SK-N-SH (cell line): ENCODE measurements at regions not wholly inside any gene's neighbourhood (a gene's known extent, or its start where the extent isn't known, plus 50 kb on each side); places are given as distances from the start of the nearest gene placed in this dataset.

Experiments
- CTCF ChIA-PET: fragments of 300-600, 350-600 bp; formaldehyde crosslinking; extraction: SDS; loops from one replicate; lab custom pipeline; 2021; lab: Yijun Ruan, JAX
- POLR2A ChIA-PET: fragments of 350-600 bp; sonication (Branson Sonifier 250); formaldehyde crosslinking; extraction: SDS; loops from one replicate; lab custom pipeline; 2020; ENCODE audit warnings: antibody characterized with exemption, inconsistent platforms; lab: Yijun Ruan, JAX
- DNase-seq: peaks from one replicate; pipeline ENCODE4 v3.0.0; 2012
- H2AFZ ChIP-seq: fragments of 200-600 bp; sonication (generic); 2 replicates; pipeline ENCODE4 v1.8.1; 2016; ENCODE audit warnings: antibody characterized with exemption, mild to moderate bottlenecking, low read depth
- H3F3A ChIP-seq: fragments of 200-600 bp; sonication (generic); replicated peaks from 2 replicates; pipeline ENCODE3; 2016; ENCODE audit warnings: antibody characterized with exemption, mild to moderate bottlenecking; ENCODE audit not compliant: insufficient read depth
- H3K27ac ChIP-seq, 2 experiments: fragments of 200-500 bp in 1 of 2; fragments of 200-600 bp in 1 of 2; sonication (Bioruptor generic) in 1 of 2; sonication (generic), shearing (Covaris generic) in 1 of 2; 2 replicates each; pipeline versions ENCODE4 v1.5.1 to v1.6.1; 2014 to 2016; ENCODE audit warnings: low read depth in 2 of 2, inconsistent platforms in 1 of 2, low read length in 1 of 2, mild to moderate bottlenecking in 1 of 2, mixed read lengths in 1 of 2
- H3K27me3 ChIP-seq: fragments of 200-600 bp; sonication (generic), shearing (Covaris generic); 2 replicates; pipeline ENCODE4 v1.6.1; 2016; ENCODE audit warnings: mixed run types; ENCODE audit not compliant: insufficient read depth
- H3K36me3 ChIP-seq, 2 experiments: fragments of 200-500 bp in 1 of 2; fragments of 200-600 bp in 1 of 2; sonication (Bioruptor generic) in 1 of 2; sonication (generic) in 1 of 2; replicated peaks in 1 of 2; 2 replicates each; pipeline versions ENCODE3 to v1.5.1; 2014 to 2016; ENCODE audit warnings: low read length in 1 of 2, mild to moderate bottlenecking in 1 of 2; ENCODE audit not compliant: insufficient read depth in 2 of 2, control insufficient read depth in 1 of 2
- H3K4me1 ChIP-seq, 2 experiments: fragments of 200-500 bp in 1 of 2; fragments of 200-600 bp in 1 of 2; sonication (Bioruptor generic) in 1 of 2; sonication (generic), shearing (Covaris generic) in 1 of 2; 2 replicates each; pipeline versions ENCODE4 v1.5.1 to v1.6.1; 2014 to 2016; ENCODE audit warnings: low read depth in 1 of 2, low read length in 1 of 2, mixed run types in 1 of 2; ENCODE audit not compliant: insufficient read depth in 2 of 2, control insufficient read depth in 1 of 2
- H3K4me2 ChIP-seq: fragments of 200-600 bp; sonication (generic), shearing (Covaris generic); 2 replicates; pipeline ENCODE4 v1.6.1; 2017; ENCODE audit warnings: mixed run types
- H3K4me3 ChIP-seq, 2 experiments: fragments of 200-500 bp in 1 of 2; fragments of 200-600 bp in 1 of 2; sonication (Bioruptor generic) in 1 of 2; sonication (generic), shearing (Covaris generic) in 1 of 2; 2 replicates each; pipeline versions ENCODE4 v1.5.1 to v1.8.1; 2014 to 2016; ENCODE audit warnings: low read depth in 2 of 2, inconsistent platforms in 1 of 2, low read length in 1 of 2, mild to moderate bottlenecking in 1 of 2, mixed read lengths in 1 of 2, moderate library complexity in 1 of 2
- H3K79me2 ChIP-seq: fragments of 200-600 bp; sonication (generic); 2 replicates; pipeline ENCODE4 v1.8.1; 2017; ENCODE audit warnings: mild to moderate bottlenecking; ENCODE audit not compliant: insufficient read depth
- H3K9ac ChIP-seq: fragments of 200-600 bp; sonication (generic); 2 replicates; pipeline ENCODE4 v1.6.1; 2017; ENCODE audit warnings: mixed run types
- H3K9me2 ChIP-seq: fragments of 200-600 bp; sonication (generic); 2 replicates; pipeline ENCODE4 v1.6.1; 2017; ENCODE audit warnings: mixed run types
- H3K9me3 ChIP-seq: fragments of 200-600 bp; sonication (generic); 2 replicates; pipeline ENCODE4 v1.6.1; 2017; ENCODE audit warnings: mixed run types, mild to moderate bottlenecking, moderate library complexity
- H4K20me1 ChIP-seq: fragments of 200-600 bp; sonication (generic); 2 replicates; pipeline ENCODE4 v1.6.1; 2017; ENCODE audit warnings: mild to moderate bottlenecking, mixed run types; ENCODE audit not compliant: insufficient read depth
- EZH2phosphoT487 ChIP-seq: fragments of 200-600 bp; sonication (generic); IDR thresholded peaks from 2 replicates; pipeline ENCODE4 v1.6.1; 2017; ENCODE audit warnings: low read depth, mixed run types, mild to moderate bottlenecking, antibody characterized with exemption, moderate library complexity, borderline replicate concordance
- FOXJ3 ChIP-seq: sonication (generic); formaldehyde crosslinking; IDR thresholded peaks from 2 replicates; pipeline ENCODE4 v1.5.1; 2020; ENCODE audit warnings: mild to moderate bottlenecking, missing genetic modification reagents
- GABPA ChIP-seq: IDR thresholded peaks from 2 replicates; pipeline ENCODE4 v1.4.0; 2012; ENCODE audit warnings: low read depth, mild to moderate bottlenecking
- MXI1 ChIP-seq: IDR thresholded peaks from 2 replicates; pipeline ENCODE4 v1.6.1; 2012; ENCODE audit warnings: mild to moderate bottlenecking, low read depth, low read length, improper control_type of control experiment
- NFIC ChIP-seq: IDR thresholded peaks from 2 replicates; pipeline ENCODE4 v1.4.0; 2012; ENCODE audit warnings: borderline replicate concordance
- NRF1 ChIP-seq: IDR thresholded peaks from 2 replicates; pipeline ENCODE4 v1.6.1; 2012; ENCODE audit warnings: low read depth, mild to moderate bottlenecking, low read length
- RAD21 ChIP-seq: IDR thresholded peaks from 2 replicates; pipeline ENCODE4 v1.6.1; 2012; ENCODE audit warnings: mild to moderate bottlenecking, low read length
- RXRA ChIP-seq: IDR thresholded peaks from 2 replicates; pipeline ENCODE4 v1.4.0; 2012; ENCODE audit warnings: low read depth, mild to moderate bottlenecking, borderline replicate concordance
- TAF1 ChIP-seq: IDR thresholded peaks from 2 replicates; pipeline ENCODE4 v1.6.1; 2012; ENCODE audit warnings: low read depth, mild to moderate bottlenecking, low read length, moderate library complexity, borderline replicate concordance
- TCF12 ChIP-seq: IDR thresholded peaks from 2 replicates; pipeline ENCODE4 v1.4.0; 2012
- WGBS: methylation state at CpG from one replicate; pipeline ENCODE4 v1.1.6; 2017; ENCODE audit warnings: low lambda C conversion rate; 5-methylcytosine and 5-hydroxymethylcytosine counted together
- TF ChIP-seq, protein P1 (sequence below): fragments of 150-350 bp; IDR thresholded peaks from 2 replicates; pipeline ENCODE4 v1.6.1; 2016; ENCODE audit warnings: mild to moderate bottlenecking, low read depth, low read length
- TF ChIP-seq, protein P2 (sequence below): IDR thresholded peaks from 2 replicates; pipeline ENCODE4 v1.4.0; 2012; ENCODE audit warnings: low read depth
- TF ChIP-seq, protein P3 (sequence below): IDR thresholded peaks from 2 replicates; pipeline ENCODE4 v1.4.0; 2012; ENCODE audit warnings: low read depth, borderline replicate concordance
- TF ChIP-seq, protein P4 (sequence below): IDR thresholded peaks from 2 replicates; pipeline ENCODE4; 2012
- TF ChIP-seq, protein P5 (sequence below): fragments of 200-600 bp; sonication (generic); IDR thresholded peaks from 2 replicates; pipeline ENCODE4 v1.6.1; 2017; ENCODE audit warnings: antibody characterized with exemption, mild to moderate bottlenecking, moderate library complexity

DNA sequence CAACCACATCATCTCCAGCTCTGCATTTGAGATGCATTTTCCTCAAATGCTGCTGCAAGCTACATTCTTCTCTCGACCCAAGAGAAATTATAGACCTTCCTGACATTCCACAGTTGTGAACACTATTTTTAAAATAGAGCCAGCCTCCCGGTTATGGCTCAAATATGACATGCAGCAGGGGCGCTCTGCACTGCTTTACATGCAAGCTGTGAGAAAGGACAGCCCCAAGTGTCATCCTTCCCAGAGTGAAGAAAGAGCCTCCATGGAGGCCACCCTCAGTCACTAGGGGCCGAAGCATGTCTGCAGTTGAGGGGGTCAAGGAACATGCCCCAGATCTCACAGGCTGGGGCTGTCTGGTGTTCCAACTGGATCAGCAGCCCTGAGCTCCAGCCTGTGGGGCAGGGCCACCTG, 63.9 kb upstream of the CHST15 start:
- Histone ChIP-seq H3K4me1 (no peaks in the 10 kb centered on the region; a peak in 1 of 4 replicates), H3K4me2 (no peak overlapping the region), H3K27me3 (no peaks in the 10 kb centered on the region), H3K36me3 (no peaks in the 10 kb centered on the region), H2AFZ (no peak overlapping the region), H3K27ac (no peak overlapping the region), H3K9me3 (no peaks in the 10 kb centered on the region), H3K9me2 (no peaks in the 10 kb centered on the region), H3K4me3 (no peak overlapping the region), H3F3A (no peaks in the 10 kb centered on the region)
- POLR2A ChIA-PET: no interaction called here
- 25% methylated on average over 4 of the region's 4 CpGs for WGBS
- CTCF ChIA-PET: interaction anchor here (2.1 kb wide), 1 partner anchor 232 kb away, joined by 8 read pairs; no protein-coding TSS in a partner anchor
- TF ChIP-seq RAD21 (no peak), TCF12 (no peak), GABPA (no peak), EZH2phosphoT487 (no peak), MXI1 (no peak), FOXJ3 (CRISPR knock-in tag) (no peak), RXRA (no peak), TAF1 (no peak), NRF1 (no peak), NFIC (no peak)
- TF ChIP-seq, protein P1, sequence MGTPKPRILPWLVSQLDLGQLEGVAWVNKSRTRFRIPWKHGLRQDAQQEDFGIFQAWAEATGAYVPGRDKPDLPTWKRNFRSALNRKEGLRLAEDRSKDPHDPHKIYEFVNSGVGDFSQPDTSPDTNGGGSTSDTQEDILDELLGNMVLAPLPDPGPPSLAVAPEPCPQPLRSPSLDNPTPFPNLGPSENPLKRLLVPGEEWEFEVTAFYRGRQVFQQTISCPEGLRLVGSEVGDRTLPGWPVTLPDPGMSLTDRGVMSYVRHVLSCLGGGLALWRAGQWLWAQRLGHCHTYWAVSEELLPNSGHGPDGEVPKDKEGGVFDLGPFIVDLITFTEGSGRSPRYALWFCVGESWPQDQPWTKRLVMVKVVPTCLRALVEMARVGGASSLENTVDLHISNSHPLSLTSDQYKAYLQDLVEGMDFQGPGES: no peak
- TF ChIP-seq, protein P2, sequence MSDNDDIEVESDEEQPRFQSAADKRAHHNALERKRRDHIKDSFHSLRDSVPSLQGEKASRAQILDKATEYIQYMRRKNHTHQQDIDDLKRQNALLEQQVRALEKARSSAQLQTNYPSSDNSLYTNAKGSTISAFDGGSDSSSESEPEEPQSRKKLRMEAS: no peak
- TF ChIP-seq, protein P3, sequence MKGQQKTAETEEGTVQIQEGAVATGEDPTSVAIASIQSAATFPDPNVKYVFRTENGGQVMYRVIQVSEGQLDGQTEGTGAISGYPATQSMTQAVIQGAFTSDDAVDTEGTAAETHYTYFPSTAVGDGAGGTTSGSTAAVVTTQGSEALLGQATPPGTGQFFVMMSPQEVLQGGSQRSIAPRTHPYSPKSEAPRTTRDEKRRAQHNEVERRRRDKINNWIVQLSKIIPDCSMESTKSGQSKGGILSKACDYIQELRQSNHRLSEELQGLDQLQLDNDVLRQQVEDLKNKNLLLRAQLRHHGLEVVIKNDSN: no peak
- TF ChIP-seq, protein P4, sequence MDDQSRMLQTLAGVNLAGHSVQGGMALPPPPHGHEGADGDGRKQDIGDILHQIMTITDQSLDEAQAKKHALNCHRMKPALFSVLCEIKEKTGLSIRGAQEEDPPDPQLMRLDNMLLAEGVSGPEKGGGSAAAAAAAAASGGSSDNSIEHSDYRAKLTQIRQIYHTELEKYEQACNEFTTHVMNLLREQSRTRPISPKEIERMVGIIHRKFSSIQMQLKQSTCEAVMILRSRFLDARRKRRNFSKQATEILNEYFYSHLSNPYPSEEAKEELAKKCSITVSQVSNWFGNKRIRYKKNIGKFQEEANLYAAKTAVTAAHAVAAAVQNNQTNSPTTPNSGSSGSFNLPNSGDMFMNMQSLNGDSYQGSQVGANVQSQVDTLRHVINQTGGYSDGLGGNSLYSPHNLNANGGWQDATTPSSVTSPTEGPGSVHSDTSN: no peak
- TF ChIP-seq, protein P5, sequence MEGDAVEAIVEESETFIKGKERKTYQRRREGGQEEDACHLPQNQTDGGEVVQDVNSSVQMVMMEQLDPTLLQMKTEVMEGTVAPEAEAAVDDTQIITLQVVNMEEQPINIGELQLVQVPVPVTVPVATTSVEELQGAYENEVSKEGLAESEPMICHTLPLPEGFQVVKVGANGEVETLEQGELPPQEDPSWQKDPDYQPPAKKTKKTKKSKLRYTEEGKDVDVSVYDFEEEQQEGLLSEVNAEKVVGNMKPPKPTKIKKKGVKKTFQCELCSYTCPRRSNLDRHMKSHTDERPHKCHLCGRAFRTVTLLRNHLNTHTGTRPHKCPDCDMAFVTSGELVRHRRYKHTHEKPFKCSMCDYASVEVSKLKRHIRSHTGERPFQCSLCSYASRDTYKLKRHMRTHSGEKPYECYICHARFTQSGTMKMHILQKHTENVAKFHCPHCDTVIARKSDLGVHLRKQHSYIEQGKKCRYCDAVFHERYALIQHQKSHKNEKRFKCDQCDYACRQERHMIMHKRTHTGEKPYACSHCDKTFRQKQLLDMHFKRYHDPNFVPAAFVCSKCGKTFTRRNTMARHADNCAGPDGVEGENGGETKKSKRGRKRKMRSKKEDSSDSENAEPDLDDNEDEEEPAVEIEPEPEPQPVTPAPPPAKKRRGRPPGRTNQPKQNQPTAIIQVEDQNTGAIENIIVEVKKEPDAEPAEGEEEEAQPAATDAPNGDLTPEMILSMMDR: no peak
- TF ChIP-seq, all 33 proteins: peak for 0
- no peak for DNase-seq
- Histone ChIP-seq H3K79me2 (no peaks in the 10 kb centered on the region), H4K20me1 (no peaks in the 10 kb centered on the region), H3K9ac (no peak overlapping the region)
